Calu3 (cell line): ENCODE measurements at regions not wholly inside any gene's neighbourhood (a gene's known extent, or its start where the extent isn't known, plus 50 kb on each side); places are given as distances from the start of the nearest gene placed in this dataset.
"Not testable (repeated sequence)": the region's sequence is repeated elsewhere in the genome, so short reads cannot be mapped to it uniquely, and the experiment has no call there.

Experiments used
- BruUV-seq: library from RNA; stranded (reverse); fragments of 400-500 nt; replicated peaks from 2 replicates; lab custom pipeline; 2021; lab: Mats Ljungman, UMichigan
- CTCF ChIA-PET: fragments of 300-600 bp; sonication (Branson Sonifier 250); formaldehyde crosslinking; loops from one replicate; lab custom pipeline; 2022; ENCODE audit warnings: antibody characterized with exemption; lab: Charles Lee
- DNase-seq: peaks from one replicate; pipeline ENCODE4 v3.0.0; 2022
- H3K27ac Mint-ChIP-seq: one replicate; pipeline ENCODE4 v1.8.0; 2022; ENCODE audit warnings: mixed read lengths; ENCODE audit not compliant: unreplicated experiment
- H3K27me3 Mint-ChIP-seq: one replicate; pipeline ENCODE4 v1.8.0; 2022; ENCODE audit warnings: mixed read lengths; ENCODE audit not compliant: unreplicated experiment
- H3K36me3 Mint-ChIP-seq: one replicate; pipeline ENCODE4 v1.8.0; 2022; ENCODE audit warnings: mild to moderate bottlenecking, moderate library complexity, mixed read lengths; ENCODE audit not compliant: insufficient read depth, unreplicated experiment
- H3K4me1 Mint-ChIP-seq: one replicate; pipeline ENCODE4 v1.8.0; 2022; ENCODE audit warnings: mild to moderate bottlenecking, low read depth, mixed read lengths; ENCODE audit not compliant: unreplicated experiment
- H3K4me3 Mint-ChIP-seq: one replicate; pipeline ENCODE4 v1.8.0; 2022; ENCODE audit warnings: mild to moderate bottlenecking, low read depth, moderate library complexity, mixed read lengths; ENCODE audit not compliant: unreplicated experiment
- H3K9me3 Mint-ChIP-seq: one replicate; pipeline ENCODE4 v1.8.0; 2022; ENCODE audit warnings: low read depth, mixed read lengths; ENCODE audit not compliant: unreplicated experiment
- intact Hi-C: fragments of 100-400 bp; cut with micrococcal nuclease; formaldehyde crosslinking; loops from one replicate; pipeline ENCODE4 v1.10.0; 2022; ENCODE audit not compliant: unreplicated experiment
- TF ChIP-seq, protein P1 (sequence below): fragments of 200-600 bp; IDR thresholded peaks from one replicate; pipeline ENCODE4 v1.8.0; 2022; ENCODE audit warnings: antibody characterized with exemption; ENCODE audit not compliant: unreplicated experiment

DNA sequence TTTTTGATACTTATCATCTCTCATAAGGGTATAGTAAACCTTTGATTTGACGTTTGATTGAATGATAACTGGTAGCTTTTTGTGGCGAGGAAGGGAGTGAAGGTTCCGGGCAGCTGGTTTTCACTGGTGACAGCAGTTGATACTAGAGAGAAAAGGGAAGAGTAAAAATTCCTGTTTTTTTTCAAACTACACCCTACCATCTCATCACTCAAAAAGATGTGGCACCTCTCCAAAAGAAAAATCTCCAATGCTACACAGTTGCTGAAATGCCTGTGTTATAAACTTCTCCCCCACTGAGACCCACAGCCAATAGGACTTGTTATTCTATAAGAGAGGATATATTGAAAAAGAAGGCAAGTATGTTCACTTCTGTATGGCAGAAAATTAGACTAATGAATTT lies 154.0 kb downstream of the MAIP1 start:
- H3K27me3 Mint-ChIP-seq, result no peaks in the 10 kb centered on the region
- intact Hi-C loops, result no loop called here
- TF ChIP-seq, protein P1, sequence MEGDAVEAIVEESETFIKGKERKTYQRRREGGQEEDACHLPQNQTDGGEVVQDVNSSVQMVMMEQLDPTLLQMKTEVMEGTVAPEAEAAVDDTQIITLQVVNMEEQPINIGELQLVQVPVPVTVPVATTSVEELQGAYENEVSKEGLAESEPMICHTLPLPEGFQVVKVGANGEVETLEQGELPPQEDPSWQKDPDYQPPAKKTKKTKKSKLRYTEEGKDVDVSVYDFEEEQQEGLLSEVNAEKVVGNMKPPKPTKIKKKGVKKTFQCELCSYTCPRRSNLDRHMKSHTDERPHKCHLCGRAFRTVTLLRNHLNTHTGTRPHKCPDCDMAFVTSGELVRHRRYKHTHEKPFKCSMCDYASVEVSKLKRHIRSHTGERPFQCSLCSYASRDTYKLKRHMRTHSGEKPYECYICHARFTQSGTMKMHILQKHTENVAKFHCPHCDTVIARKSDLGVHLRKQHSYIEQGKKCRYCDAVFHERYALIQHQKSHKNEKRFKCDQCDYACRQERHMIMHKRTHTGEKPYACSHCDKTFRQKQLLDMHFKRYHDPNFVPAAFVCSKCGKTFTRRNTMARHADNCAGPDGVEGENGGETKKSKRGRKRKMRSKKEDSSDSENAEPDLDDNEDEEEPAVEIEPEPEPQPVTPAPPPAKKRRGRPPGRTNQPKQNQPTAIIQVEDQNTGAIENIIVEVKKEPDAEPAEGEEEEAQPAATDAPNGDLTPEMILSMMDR, result no peak
- H3K27ac Mint-ChIP-seq, result no peak overlapping the region
- no peaks in the 10 kb centered on the region for H3K36me3 Mint-ChIP-seq
- no peak for DNase-seq
- H3K4me1 Mint-ChIP-seq, result no peaks in the 10 kb centered on the region
- no TSS peak for BruUV-seq
- CTCF ChIA-PET, result no interaction called here
- H3K4me3 Mint-ChIP-seq, result no peak overlapping the region
- no peaks in the 10 kb centered on the region for H3K9me3 Mint-ChIP-seq

DNA sequence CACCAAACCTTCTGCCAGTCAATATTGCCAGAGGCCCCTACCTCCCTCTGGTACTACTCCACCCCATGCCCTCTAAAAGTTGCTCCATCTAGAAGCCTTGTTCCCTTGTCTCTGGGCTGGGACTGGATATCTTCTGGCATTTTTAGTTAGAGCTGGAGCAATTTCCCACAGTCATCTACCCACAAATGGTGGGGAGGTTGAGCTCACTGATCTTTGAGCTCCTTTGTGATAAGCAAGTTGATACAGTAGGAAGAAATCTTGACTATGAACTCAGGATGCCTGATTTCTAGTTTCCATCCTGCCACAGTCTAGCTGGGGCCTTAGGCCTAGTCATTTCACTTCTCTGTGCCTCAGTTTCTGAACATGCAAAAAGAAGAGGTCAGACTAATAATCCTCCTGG lies 155.0 kb downstream of the MAIP1 start:
- Mint-ChIP-seq H3K4me3 (no peak overlapping the region), H3K27me3 (no peaks in the 10 kb centered on the region), H3K36me3 (no peaks in the 10 kb centered on the region), H3K4me1 (no peaks in the 10 kb centered on the region), H3K27ac (no peak overlapping the region), H3K9me3 (no peaks in the 10 kb centered on the region)
- CTCF ChIA-PET, result no interaction called here
- DNase-seq, result no peak
- BruUV-seq, result no TSS peak
- TF ChIP-seq, protein P1, result no peak
- intact Hi-C loops, result no loop called here

DNA sequence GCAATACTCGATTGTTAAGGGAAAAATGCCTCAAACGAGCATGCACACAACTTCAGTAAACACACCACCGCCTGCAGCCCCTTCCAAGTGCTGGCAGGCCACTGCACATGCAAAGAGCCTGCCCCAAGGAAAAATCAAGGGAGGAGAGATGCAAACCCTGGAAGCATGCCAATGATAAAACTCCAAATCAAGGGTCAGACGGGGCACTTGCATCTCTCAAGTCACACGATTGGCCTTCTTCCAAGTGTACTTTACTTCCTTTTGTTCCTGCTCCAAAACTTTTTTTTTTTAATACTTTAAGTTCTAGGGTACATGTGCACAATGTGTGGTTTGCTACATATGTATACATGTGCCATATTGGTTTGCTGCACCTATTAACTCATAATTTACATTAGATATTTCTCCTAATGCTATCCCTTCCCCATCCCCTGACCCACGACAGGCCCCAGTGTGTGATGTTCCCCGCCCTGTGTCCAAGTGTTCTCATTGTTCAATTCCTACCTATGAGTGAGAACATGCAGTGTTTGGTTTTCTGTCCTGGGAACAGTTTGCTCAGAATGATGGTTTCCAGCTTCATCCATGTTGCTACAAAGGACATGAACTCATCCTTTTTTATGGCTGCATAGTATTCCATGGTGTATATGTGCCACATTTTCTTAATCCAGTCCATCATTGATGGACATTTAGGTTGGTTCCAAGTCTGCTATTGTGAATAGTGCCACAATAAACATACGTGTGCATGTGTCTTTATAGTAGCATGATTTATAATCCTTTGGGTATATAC lies 157.8 kb downstream of the MAIP1 start:
- H3K36me3 Mint-ChIP-seq, CTCF ChIA-PET, H3K27me3 Mint-ChIP-seq, H3K9me3 Mint-ChIP-seq, H3K4me1 Mint-ChIP-seq, DNase-seq, H3K4me3 Mint-ChIP-seq, H3K27ac Mint-ChIP-seq, BruUV-seq, intact Hi-C loops: not testable (repeated sequence)

DNA sequence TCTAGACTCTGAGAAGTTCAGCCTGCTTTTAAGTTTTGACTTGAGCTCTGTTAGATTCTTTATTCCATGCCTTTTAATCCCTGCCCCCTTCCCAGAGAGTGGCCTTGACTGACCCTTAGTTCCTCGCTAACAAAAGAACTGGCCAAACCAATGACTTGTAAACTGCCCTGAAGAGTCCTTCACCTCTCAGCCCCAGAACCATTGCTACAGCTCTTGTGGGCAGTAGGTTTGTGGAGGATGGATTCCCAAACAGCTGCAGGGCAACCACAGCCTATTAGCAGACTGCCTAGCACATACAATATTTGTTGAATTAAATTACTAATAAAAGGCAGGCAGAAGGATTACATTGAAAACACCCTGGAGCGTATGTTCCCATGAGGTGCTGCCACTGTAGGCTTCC lies 163.9 kb downstream of the MAIP1 start:
- CTCF ChIA-PET, result no interaction called here
- no TSS peak for BruUV-seq
- H3K4me1 Mint-ChIP-seq, result peaks cover 14% of the 10 kb centered on the region
- no peaks in the 10 kb centered on the region for H3K36me3 Mint-ChIP-seq
- H3K4me3 Mint-ChIP-seq, result no peak overlapping the region
- no peak for DNase-seq
- no peak overlapping the region for H3K27ac Mint-ChIP-seq
- no peaks in the 10 kb centered on the region for H3K27me3 Mint-ChIP-seq
- TF ChIP-seq, protein P1, result no peak
- peaks cover 15% of the 10 kb centered on the region for H3K9me3 Mint-ChIP-seq
- intact Hi-C loops, result no loop called here

DNA sequence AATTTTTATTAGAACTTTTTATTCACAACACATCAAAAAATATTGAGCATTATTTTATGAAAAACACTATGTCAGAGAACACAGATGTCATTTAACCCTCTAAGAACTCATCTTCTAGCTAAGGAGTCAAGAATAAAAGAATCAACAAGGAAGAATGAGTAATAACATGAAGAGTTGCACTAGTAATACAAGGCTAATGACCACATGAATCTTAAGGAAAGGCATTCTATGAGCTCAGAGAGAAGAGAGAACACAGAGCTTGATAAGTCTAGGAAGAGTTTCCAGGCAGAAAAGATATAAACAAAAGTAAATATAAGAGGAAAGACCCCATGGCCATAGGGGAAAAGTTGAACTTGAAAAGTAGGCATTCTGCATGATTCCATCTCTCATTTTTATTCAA lies 166.5 kb downstream of the MAIP1 start:
- Mint-ChIP-seq H3K9me3 (peaks cover 15% of the 10 kb centered on the region), H3K27ac (no peak overlapping the region), H3K4me3 (no peak overlapping the region), H3K27me3 (no peaks in the 10 kb centered on the region), H3K36me3 (no peaks in the 10 kb centered on the region), H3K4me1 (peaks cover 41% of the 10 kb centered on the region)
- intact Hi-C loops, result no loop called here
- CTCF ChIA-PET, result interaction anchor here (0.6 to 0.9 kb wide), 2 partner anchors 9 to 66 kb away, joined by 3 read pairs; no protein-coding TSS in a partner anchor
- BruUV-seq, result no TSS peak
- DNase-seq, result no peak
- TF ChIP-seq, protein P1, result no peak
